Keratinocyte (primary cell): ENCODE measurements at regions not wholly inside any gene's neighbourhood (a gene's known extent, or its start where the extent isn't known, plus 50 kb on each side); places are given as distances from the start of the nearest gene placed in this dataset.

Experiments
- DNase-seq: peaks from one replicate; pipeline ENCODE4 v3.0.0-alpha.2; 2011; ENCODE audit warnings: low read depth, missing footprints, low spot score
- FAIRE-seq: peaks from 2 replicates; lab custom pipeline; 2011; peaks lifted over from hg19 to GRCh38; lab: Jason Lieb, UNC
- H2AFZ ChIP-seq: 2 replicates; pipeline ENCODE4 v1.6.0; 2012; ENCODE audit warnings: low read length, control low read depth, inconsistent platforms; ENCODE audit not compliant: control insufficient read depth
- H3K27ac ChIP-seq: 2 replicates; pipeline ENCODE4 v1.5.1; 2011; ENCODE audit warnings: low read length; ENCODE audit not compliant: control insufficient read depth, insufficient read depth
- H3K27me3 ChIP-seq: 3 replicates; pipeline ENCODE4 v1.6.0; 2011; ENCODE audit warnings: low read length; ENCODE audit not compliant: control insufficient read depth, insufficient read depth; ENCODE audit errors: extremely low read depth
- H3K36me3 ChIP-seq, 2 experiments: 2 replicates in 1 of 2; 3 replicates in 1 of 2; pipeline ENCODE4 v1.5.1; 2011; ENCODE audit warnings: low read length in 2 of 2, mild to moderate bottlenecking in 1 of 2; ENCODE audit not compliant: control insufficient read depth in 2 of 2, insufficient read depth in 2 of 2; ENCODE audit errors: extremely low read depth in 1 of 2
- H3K4me1 ChIP-seq: 3 replicates; pipeline ENCODE4 v1.5.1; 2011; ENCODE audit warnings: low read length; ENCODE audit not compliant: control insufficient read depth, insufficient read depth; ENCODE audit errors: extremely low read depth
- H3K4me2 ChIP-seq: 3 replicates; pipeline ENCODE4 v1.6.0; 2011; ENCODE audit warnings: low read depth, low read length; ENCODE audit not compliant: control insufficient read depth, insufficient read depth; ENCODE audit errors: extremely low read depth
- H3K4me3 ChIP-seq, 3 experiments: fragments of 200-600 bp in 1 of 3; sonication (generic) in 1 of 3; 2 replicates in 2 of 3; 3 replicates in 1 of 3; pipeline ENCODE4 v1.5.1; 2011 to 2016; ENCODE audit warnings: low read length in 3 of 3, mild to moderate bottlenecking in 3 of 3, control low read depth in 2 of 3, inconsistent platforms in 1 of 3, low read depth in 1 of 3, mixed read lengths in 1 of 3, mixed run types in 1 of 3, moderate library complexity in 1 of 3; ENCODE audit not compliant: control insufficient read depth in 2 of 3, insufficient read depth in 2 of 3; ENCODE audit errors: extremely low read depth in 1 of 3
- H3K79me2 ChIP-seq: 2 replicates; pipeline ENCODE4 v1.6.0; 2012; ENCODE audit warnings: low read length; ENCODE audit not compliant: control insufficient read depth, insufficient read depth
- H3K9ac ChIP-seq: 3 replicates; pipeline ENCODE4 v1.6.0; 2011; ENCODE audit warnings: low read length; ENCODE audit not compliant: control insufficient read depth, insufficient read depth; ENCODE audit errors: extremely low read depth
- H3K9me1 ChIP-seq: 3 replicates; pipeline ENCODE4 v1.6.0; 2011; ENCODE audit warnings: low read length; ENCODE audit not compliant: control insufficient read depth, insufficient read depth; ENCODE audit errors: extremely low read depth
- H3K9me3 ChIP-seq: 2 replicates; pipeline ENCODE4 v1.5.1; 2012; ENCODE audit warnings: low read depth, low read length; ENCODE audit not compliant: control insufficient read depth
- H4K20me1 ChIP-seq: 3 replicates; pipeline ENCODE4 v1.6.0; 2011; ENCODE audit warnings: low read length; ENCODE audit not compliant: control insufficient read depth, insufficient read depth; ENCODE audit errors: extremely low read depth
- EZH2 ChIP-seq: IDR thresholded peaks from one replicate; pipeline ENCODE4 v1.6.1; 2012; ENCODE audit warnings: inconsistent platforms, mild to moderate bottlenecking, low read length, moderate library complexity
- dilution Hi-C: fragments of 300-500 bp; cut with MboI; formaldehyde crosslinking; loops from one replicate; pipeline ENCODE4 v1.7.0; 2020; ENCODE audit warnings: low sequenced_read_pairs; ENCODE audit not compliant: extremely low pct_ligation_motif_present
- TF ChIP-seq, protein P1 (sequence below), 3 experiments: IDR thresholded peaks in 1 of 3; conservative IDR thresholded peaks in 1 of 3; optimal IDR thresholded peaks in 1 of 3; 2 replicates in 2 of 3; 3 replicates in 1 of 3; pipeline versions ENCODE3 to v1.5.1; 2011; ENCODE audit warnings: low read length in 3 of 3, mild to moderate bottlenecking in 3 of 3, moderate library complexity in 2 of 3, control low read depth in 1 of 3, inconsistent platforms in 1 of 3; ENCODE audit not compliant: insufficient read depth in 2 of 3; ENCODE audit errors: extremely low read depth in 1 of 3

DNA sequence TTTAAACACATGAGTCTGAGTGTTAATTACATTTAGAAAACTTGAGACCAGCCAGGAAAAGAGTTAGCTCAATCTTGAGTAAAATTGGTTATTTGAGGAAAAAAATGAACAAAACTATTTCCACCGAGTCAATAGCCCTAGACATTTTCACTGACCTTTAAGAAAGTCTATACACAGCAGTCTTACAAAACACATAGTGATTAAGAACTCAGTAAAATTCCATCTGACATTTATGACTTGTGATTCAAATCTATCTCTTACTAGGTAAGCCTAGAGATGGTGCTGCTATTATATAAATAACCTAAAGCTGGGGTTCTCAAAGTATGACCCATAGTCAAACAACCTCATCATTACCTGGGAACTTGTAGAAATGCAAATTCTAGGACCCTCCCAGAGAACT lies 109.1 kb upstream of the COL8A1 start:
- Histone ChIP-seq H4K20me1 (no peaks in the 10 kb centered on the region), H3K9me3 (no peaks in the 10 kb centered on the region), H3K4me2 (no peak overlapping the region), H3K79me2 (no peaks in the 10 kb centered on the region), H3K4me3 (no peak overlapping the region), H3K9ac (no peak overlapping the region), H2AFZ (no peak overlapping the region), H3K36me3 (no peaks in the 10 kb centered on the region), H3K9me1 (no peaks in the 10 kb centered on the region), H3K27me3 (no peaks in the 10 kb centered on the region), H3K27ac (no peak overlapping the region), H3K4me1 (no peaks in the 10 kb centered on the region)
- no peak for TF ChIP-seq EZH2
- DNase-seq (no peak), FAIRE-seq (no peak)
- dilution Hi-C loops = no loop called here

DNA sequence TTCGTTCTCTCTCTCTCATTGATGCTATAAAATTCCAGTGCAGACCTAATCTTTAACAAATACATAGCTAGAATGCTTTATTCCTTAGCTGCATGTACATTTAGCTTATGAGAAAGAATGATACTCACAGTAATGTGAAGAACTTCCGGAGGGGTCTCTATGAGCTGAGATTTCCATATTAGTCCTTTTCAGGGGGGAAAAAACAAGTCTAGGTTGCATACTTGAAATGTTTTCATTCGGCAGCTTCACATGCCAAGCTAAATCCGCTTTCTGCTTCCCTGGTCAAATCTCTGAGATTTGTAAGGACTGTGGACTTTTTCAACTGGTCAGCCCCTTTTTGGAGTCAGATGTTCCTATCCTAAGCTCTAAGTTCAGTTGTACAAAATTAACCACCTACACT lies 111.5 kb upstream of the COL8A1 start:
- no peak for TF ChIP-seq EZH2
- TF ChIP-seq, protein P1, sequence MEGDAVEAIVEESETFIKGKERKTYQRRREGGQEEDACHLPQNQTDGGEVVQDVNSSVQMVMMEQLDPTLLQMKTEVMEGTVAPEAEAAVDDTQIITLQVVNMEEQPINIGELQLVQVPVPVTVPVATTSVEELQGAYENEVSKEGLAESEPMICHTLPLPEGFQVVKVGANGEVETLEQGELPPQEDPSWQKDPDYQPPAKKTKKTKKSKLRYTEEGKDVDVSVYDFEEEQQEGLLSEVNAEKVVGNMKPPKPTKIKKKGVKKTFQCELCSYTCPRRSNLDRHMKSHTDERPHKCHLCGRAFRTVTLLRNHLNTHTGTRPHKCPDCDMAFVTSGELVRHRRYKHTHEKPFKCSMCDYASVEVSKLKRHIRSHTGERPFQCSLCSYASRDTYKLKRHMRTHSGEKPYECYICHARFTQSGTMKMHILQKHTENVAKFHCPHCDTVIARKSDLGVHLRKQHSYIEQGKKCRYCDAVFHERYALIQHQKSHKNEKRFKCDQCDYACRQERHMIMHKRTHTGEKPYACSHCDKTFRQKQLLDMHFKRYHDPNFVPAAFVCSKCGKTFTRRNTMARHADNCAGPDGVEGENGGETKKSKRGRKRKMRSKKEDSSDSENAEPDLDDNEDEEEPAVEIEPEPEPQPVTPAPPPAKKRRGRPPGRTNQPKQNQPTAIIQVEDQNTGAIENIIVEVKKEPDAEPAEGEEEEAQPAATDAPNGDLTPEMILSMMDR (optimal IDR thresholded peaks at IDR 0.05 in 1 of 3, IDR thresholded peaks at IDR 0.05 in 1 of 3, conservative IDR thresholded peaks at IDR 0.05 in 1 of 3; ENCODE audit: extremely low read depth in 1 of 3, insufficient read depth in 2 of 3, low read length in 3 of 3) = no peak
- Histone ChIP-seq H3K9me1 (no peaks in the 10 kb centered on the region), H4K20me1 (no peaks in the 10 kb centered on the region), H3K4me3 (no peak overlapping the region), H3K9me3 (no peaks in the 10 kb centered on the region), H3K4me1 (no peaks in the 10 kb centered on the region), H2AFZ (no peak overlapping the region), H3K4me2 (no peak overlapping the region), H3K79me2 (no peaks in the 10 kb centered on the region), H3K27me3 (no peaks in the 10 kb centered on the region), H3K27ac (no peak overlapping the region), H3K36me3 (no peaks in the 10 kb centered on the region), H3K9ac (no peak overlapping the region)
- no peak for FAIRE-seq
- dilution Hi-C loops = no loop called here
- no peak for DNase-seq

DNA sequence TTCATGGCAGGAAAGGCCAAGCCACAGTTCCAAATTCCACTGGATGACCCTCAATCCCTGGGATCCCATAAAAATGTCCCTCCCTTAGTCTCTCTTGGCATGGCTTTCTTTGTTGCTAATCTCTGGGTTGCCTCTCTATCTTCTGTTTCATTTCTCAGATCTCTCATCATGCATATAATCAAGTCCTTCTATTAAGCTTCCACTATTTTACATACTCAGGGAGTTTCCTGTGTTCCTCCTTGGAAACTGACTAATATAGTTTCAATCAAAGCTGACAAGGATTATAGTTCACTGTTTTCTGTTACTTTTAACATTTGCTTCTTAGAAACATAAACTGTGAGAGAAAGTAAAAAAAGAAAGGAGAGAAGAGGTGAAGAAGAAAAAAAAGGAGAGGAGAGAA lies 113.8 kb upstream of the COL8A1 start:
- H3K4me2 ChIP-seq = no peak overlapping the region
- no peak overlapping the region for H2AFZ ChIP-seq
- H3K27me3 ChIP-seq = no peaks in the 10 kb centered on the region
- no peaks in the 10 kb centered on the region for H3K9me1 ChIP-seq
- no peak for DNase-seq
- H3K9me3 ChIP-seq = no peaks in the 10 kb centered on the region
- no peak for TF ChIP-seq EZH2
- TF ChIP-seq, protein P1 (optimal IDR thresholded peaks at IDR 0.05 in 1 of 3, IDR thresholded peaks at IDR 0.05 in 1 of 3, conservative IDR thresholded peaks at IDR 0.05 in 1 of 3; ENCODE audit: extremely low read depth in 1 of 3, insufficient read depth in 2 of 3, low read length in 3 of 3) = no peak
- H3K36me3 ChIP-seq = no peaks in the 10 kb centered on the region
- H3K4me3 ChIP-seq = no peak overlapping the region
- no peak overlapping the region for H3K27ac ChIP-seq
- H3K4me1 ChIP-seq = no peaks in the 10 kb centered on the region
- no peak overlapping the region for H3K9ac ChIP-seq
- H3K79me2 ChIP-seq = no peaks in the 10 kb centered on the region
- H4K20me1 ChIP-seq = no peaks in the 10 kb centered on the region
- dilution Hi-C loops = no loop called here
- no peak for FAIRE-seq
